Upper lobe of right lung (tissue), 1 donor: ENCODE measurements at regions not wholly inside any gene's neighbourhood (a gene's known extent, or its start where the extent isn't known, plus 50 kb on each side); places are given as distances from the start of the nearest gene placed in this dataset.
A peak's percentile ranks its signal among the peaks of the same experiment; 100 is the strongest.

ENCODE experiments used
- ATAC-seq: fragments of 200-7000 bp; cut with Tn5 transposase; one replicate; pipeline ENCODE4 v1.9.1; 2020; ENCODE audit warnings: mild to moderate bottlenecking, moderate library complexity
- DNase-seq: peaks from one replicate; pipeline ENCODE4 v3.0.0-alpha.2; 2020
- H3K27ac ChIP-seq: fragments of 200-600 bp; one replicate; pipeline ENCODE4 v1.8.0; 2022
- H3K27me3 ChIP-seq: fragments of 200-600 bp; one replicate; pipeline ENCODE4 v1.8.0; 2022; ENCODE audit warnings: mild to moderate bottlenecking
- H3K36me3 ChIP-seq: fragments of 200-600 bp; one replicate; pipeline ENCODE4 v1.8.0; 2022
- H3K4me1 ChIP-seq: fragments of 200-600 bp; one replicate; pipeline ENCODE4 v1.8.0; 2022
- H3K4me3 ChIP-seq: fragments of 200-600 bp; one replicate; pipeline ENCODE4 v1.8.0; 2022; ENCODE audit warnings: mild to moderate bottlenecking
- H3K9me3 ChIP-seq: fragments of 200-600 bp; one replicate; pipeline ENCODE4 v1.8.0; 2022
- CTCF ChIP-seq: fragments of 200-600 bp; IDR thresholded peaks from one replicate; pipeline ENCODE4 v1.8.0; 2022; ENCODE audit warnings: antibody characterized with exemption
- intact Hi-C: fragments of 100-400 bp; cut with DNase I; formaldehyde crosslinking; loops from one replicate; pipeline ENCODE4 v1.11.0; 2022
- donor health status: DM: no; HTN: yes; CAD: no; lungs with severe emphysema.

- TF ChIP-seq CTCF, result no peak
- Histone ChIP-seq H3K9me3 (no peaks in the 10 kb centered on the region), H3K27ac (no peak overlapping the region), H3K4me1 (no peaks in the 10 kb centered on the region), H3K27me3 (no peaks in the 10 kb centered on the region), H3K36me3 (no peaks in the 10 kb centered on the region), H3K4me3 (no peak overlapping the region)
- peak; percentile 28 for ATAC-seq
- intact Hi-C loops, result no loop called here
- no peak for DNase-seq
Measured at GRCh38 chr20:52785679-52786078, 186.5 kb upstream of the TSHZ2 start.

- no peaks in the 10 kb centered on the region for H3K36me3 ChIP-seq
- no peaks in the 10 kb centered on the region for H3K4me1 ChIP-seq
- DNase-seq (no peak), ATAC-seq (no peak)
- intact Hi-C loops, result no loop called here
- no peak overlapping the region for H3K27ac ChIP-seq
- no peak overlapping the region for H3K4me3 ChIP-seq
- TF ChIP-seq CTCF, result peak; percentile 25
- H3K27me3 ChIP-seq, result no peaks in the 10 kb centered on the region
- no peaks in the 10 kb centered on the region for H3K9me3 ChIP-seq
Measured at GRCh38 chr20:52783769-52784168, 188.4 kb upstream of the TSHZ2 start.

GRCh38 chr20:52780462-52780861 lies 191.7 kb upstream of the TSHZ2 start:
- no peak overlapping the region for H3K4me3 ChIP-seq
- H3K9me3 ChIP-seq, result no peaks in the 10 kb centered on the region
- TF ChIP-seq CTCF, result no peak
- no peak for DNase-seq
- intact Hi-C loops, result no loop called here
- H3K36me3 ChIP-seq, result no peaks in the 10 kb centered on the region
- no peak overlapping the region for H3K27ac ChIP-seq
- no peaks in the 10 kb centered on the region for H3K4me1 ChIP-seq
- no peaks in the 10 kb centered on the region for H3K27me3 ChIP-seq
- no peak for ATAC-seq

- no peak for TF ChIP-seq CTCF
- no peaks in the 10 kb centered on the region for H3K4me1 ChIP-seq
- H3K27me3 ChIP-seq, result no peaks in the 10 kb centered on the region
- no peak overlapping the region for H3K4me3 ChIP-seq
- intact Hi-C loops, result no loop called here
- no peaks in the 10 kb centered on the region for H3K9me3 ChIP-seq
- no peak for DNase-seq
- H3K27ac ChIP-seq, result no peak overlapping the region
- no peak for ATAC-seq
- no peaks in the 10 kb centered on the region for H3K36me3 ChIP-seq
Measured at GRCh38 chr20:52779125-52779524, 193.0 kb upstream of the TSHZ2 start.

GRCh38 chr20:52777171-52777570 lies 195.0 kb upstream of the TSHZ2 start:
- H3K27me3 ChIP-seq, result no peaks in the 10 kb centered on the region
- no peaks in the 10 kb centered on the region for H3K36me3 ChIP-seq
- no peak for DNase-seq
- H3K9me3 ChIP-seq, result no peaks in the 10 kb centered on the region
- no peak overlapping the region for H3K27ac ChIP-seq
- no peak overlapping the region for H3K4me3 ChIP-seq
- ATAC-seq, result no peak
- no peak for TF ChIP-seq CTCF
- H3K4me1 ChIP-seq, result no peaks in the 10 kb centered on the region
- intact Hi-C loops, result no loop called here

- no peak for TF ChIP-seq CTCF
- ATAC-seq, result no peak
- intact Hi-C loops, result no loop called here
Measured at GRCh38 chr20:52775786-52776185, 196.4 kb upstream of the TSHZ2 start.

More at GRCh38 chr20:52775786-52776185, 196.4 kb upstream of the TSHZ2 start:
- Histone ChIP-seq H3K4me3 (no peak overlapping the region), H3K36me3 (no peaks in the 10 kb centered on the region), H3K9me3 (no peaks in the 10 kb centered on the region), H3K27me3 (no peaks in the 10 kb centered on the region), H3K27ac (no peak overlapping the region), H3K4me1 (no peaks in the 10 kb centered on the region)
- DNase-seq, result no peak
